HG02588 (cell line): ENCODE measurements at regions not wholly inside any gene's neighbourhood (a gene's known extent, or its start where the extent isn't known, plus 50 kb on each side); places are given as distances from the start of the nearest gene placed in this dataset.
A peak's percentile ranks its signal among the peaks of the same experiment; 100 is the strongest.

ENCODE experiments used
- ATAC-seq: cut with Tn5 transposase; IDR thresholded peaks from one replicate; pipeline ENCODE4 v1.9.1; 2021; ENCODE audit warnings: mild to moderate bottlenecking, moderate library complexity; ENCODE audit not compliant: unreplicated experiment

DNA sequence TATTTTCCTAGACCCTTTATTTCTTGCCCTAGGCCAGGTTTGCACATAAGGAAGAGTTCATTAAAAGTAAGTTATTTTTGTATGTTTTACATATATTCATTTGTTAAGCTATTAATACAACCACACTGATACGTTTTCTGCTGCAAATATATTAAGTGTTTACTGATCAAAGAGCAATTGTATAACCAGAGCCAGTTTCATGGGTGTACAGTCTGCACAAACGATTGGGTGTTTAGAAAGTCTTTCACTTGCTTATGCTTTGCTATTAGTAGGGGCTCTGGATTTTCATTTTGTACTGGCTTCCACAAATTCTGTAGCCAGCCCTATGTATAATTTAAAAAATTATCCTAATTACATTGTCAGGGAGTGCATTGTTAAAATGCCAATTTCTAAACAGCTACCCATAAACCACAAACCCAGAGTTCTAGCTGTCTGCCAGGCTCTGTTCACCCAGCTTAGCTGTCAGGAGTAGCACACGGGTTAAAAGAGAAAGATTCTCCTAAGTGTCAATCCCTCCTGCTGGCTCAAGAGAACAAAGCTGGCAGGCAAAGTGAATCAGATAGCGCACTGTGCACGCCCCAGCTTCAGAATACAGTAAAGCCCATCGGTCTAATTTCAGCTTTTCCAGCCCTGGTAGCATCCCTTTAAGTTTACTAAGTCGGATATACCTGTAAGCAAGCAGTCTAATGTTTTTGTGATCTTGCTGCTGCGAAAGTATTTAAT is 151.0 kb upstream of the LMO3 start:
- ATAC-seq: no peak

DNA sequence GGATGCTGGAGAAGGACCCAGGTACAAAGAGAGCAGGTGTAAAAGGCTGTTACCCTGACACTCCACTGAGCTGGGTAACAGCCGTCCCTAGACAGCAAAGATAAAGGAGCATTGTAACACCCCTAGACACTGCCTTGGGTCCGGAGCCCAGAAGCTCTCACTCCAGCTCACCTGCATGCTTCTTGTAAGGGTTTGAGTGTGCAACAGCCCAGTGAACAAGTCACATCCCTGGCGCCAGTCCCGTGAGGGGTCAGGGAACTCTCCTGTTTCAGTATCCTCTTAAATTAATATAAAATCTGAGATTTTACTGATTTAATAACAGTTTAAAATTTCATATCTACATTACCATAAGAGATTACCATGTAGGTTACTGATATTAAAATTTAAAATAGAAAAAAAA is 124.8 kb upstream of the LMO3 start:
- ATAC-seq: no peak

DNA sequence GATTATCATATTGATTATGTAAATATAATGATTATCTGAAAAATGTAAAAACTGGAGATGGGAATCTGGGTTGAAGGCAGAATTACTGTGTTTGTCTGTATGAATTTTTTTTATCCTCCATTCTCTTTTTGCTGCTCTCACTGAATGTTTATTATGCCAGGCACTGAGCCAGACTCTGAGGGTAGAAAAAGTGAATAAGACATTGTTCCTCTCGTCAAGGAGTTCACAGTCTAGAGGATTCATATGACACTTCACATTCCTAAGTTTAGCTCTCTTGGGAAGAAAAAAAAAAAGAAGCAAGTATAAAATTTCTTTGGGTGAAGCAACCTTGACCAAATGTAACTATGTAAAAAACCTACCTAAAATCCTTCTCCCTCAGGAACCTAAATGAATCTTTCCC is 120.9 kb upstream of the LMO3 start:
- no peak for ATAC-seq

DNA sequence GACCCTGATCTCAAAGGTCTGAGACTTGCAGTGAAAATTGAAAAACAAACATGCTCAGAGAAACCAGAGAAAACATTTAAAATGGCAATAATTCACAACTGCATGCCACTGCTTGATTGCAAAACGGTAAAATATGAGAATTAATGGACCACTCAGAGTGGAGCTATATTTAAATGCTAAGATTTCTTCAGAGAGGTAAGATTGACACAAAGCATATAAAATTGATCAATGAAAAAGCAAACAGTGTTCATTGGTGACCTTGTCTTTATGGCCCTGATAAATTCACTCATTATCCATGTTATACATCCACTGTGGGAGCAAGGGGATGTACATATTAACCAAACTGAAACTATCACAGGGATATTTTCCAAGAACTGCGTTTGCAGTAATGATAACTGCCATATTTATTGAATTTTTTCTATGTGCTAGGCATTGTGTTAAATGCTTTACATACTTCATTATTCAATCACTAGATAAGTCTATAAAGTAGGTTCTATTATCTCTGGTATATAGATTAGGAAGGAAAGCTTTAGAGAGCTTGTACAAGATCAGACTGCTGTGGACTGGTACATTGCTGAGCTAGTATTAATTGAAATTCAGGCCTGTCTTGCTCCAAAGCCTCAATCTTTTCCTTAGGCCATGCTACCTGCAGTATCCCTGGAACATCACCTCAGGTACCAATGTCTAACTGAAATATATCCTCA is 113.9 kb upstream of the LMO3 start:
- no peak for ATAC-seq

DNA sequence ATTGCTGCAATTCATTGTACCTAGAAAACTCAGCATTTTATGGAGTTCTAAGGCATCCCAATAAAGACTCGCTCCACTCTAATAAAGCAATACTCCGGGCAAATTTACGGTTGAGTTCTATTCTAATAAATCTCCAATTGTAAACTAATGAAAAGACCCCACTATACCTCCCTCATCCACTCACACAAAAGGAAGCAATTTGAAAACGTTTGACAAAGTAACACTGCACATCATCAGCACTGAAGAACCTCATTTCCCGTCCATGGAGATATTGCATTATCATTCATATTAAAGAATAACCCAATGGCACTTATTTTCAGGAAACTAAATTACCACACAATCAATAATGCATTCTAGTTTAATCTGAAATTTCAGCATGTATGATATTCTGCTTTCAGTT is 111.0 kb upstream of the LMO3 start:
- no peak for ATAC-seq

DNA sequence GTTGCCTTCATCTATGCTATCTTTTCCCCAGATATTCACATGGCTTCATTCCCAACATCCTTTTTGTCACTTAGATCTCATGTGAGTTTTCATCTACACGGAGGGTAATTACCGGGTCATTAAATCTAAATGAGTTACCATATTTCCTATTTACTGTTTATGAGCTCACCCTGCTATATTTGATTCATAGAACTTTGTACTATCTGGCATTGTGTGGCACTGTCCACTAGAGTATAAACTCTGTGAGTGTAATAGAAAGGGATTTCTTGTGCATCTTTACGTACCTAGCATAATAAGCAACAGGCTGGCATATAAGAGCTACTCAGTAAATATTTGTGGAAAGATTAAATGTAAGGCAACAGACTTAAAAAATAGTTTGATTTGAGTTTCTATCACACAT is 86.1 kb upstream of the LMO3 start:
- no peak for ATAC-seq

DNA sequence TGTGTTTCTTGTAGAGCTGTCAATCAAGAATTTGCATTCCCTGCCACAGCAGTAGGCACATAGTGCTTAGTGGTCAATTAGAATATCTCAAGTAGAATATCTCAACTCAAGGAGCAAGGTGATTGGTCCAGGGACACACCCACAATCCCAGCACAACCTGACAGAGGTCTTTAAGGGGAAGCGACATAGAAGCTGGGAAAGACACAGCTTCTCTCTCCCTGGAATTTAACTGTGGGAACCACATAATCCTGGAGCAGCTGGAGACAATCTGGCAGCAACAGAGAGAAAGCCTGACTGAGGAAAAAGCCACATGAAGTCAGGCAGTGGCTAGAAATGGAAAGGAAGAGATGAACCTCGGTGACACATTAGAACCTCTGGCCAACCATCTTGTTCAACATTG is 85.7 kb upstream of the LMO3 start:
- no peak for ATAC-seq

DNA sequence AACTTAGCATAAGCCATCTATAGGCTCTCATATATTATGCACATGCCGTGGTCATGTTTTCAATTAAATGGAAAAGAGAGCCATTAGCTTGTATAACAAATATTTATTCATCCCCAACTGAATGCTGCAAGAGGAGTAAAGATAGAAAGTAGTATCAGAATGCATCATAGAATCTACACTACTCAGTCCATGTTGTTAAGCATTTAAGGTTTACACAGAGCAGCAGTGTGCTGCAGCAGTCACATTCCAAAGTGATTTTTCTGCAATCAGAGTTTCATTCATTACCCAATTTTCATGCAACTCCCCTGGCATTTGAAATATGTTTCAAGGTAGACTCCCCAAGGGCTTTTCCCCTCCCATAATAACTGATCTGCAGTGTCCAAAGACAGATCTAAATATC is 82.2 kb upstream of the LMO3 start:
- no peak for ATAC-seq

DNA sequence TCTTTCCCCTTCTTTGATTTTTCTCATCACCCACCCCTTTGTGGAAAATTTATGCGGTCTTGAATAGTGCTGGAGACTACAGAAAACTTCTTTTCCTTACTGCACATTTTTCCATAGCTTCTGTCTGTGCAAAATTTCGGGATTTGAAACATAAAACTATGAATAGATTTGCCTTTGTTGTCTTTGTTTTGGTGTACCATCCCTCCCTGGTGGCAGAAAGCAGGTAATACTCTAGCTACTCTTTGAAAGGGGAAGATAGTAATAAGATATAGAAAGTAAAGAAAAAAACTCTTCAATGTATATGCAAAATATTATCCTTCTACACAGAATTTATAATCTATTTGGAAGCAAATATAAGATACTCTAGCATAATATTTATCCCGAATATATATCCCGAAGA is 79.1 kb upstream of the LMO3 start:
- no peak for ATAC-seq

DNA sequence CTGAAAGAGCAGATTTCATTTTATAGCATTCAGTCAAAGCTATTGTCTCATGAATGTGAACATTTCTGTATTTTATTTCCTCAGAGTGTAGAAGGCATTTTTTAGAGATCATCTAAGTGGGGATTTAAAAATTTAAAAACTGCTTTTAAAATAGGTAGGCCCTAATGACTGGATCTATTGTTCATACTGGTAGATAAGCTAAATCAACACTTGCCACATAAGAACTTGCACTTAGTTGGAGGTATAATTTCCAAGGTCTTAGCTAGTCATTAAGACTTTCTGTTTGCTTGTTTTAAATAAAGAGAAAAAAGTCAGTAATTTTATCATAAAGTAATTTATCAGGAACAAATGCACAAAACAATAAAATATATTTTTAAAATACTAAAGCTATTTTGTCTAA is 75.2 kb upstream of the LMO3 start:
- no peak for ATAC-seq

DNA sequence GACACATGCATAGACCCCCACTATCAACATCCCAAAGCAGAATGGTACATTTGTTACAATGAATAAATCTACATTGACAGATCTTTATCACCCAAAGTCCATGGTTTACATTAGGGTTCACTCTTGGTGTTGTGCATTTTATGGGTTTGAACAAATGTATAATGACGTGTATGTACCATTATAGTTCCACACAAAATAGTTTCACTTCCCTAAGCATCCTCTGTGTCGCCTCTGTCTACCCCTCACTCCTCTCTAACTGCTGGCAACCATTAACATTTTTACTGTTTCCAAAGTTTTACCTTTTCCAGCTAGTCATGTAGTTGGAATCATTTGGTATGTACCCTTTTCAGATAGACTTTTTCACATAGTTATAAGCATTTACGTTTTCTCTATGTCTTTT is 69.5 kb upstream of the LMO3 start:
- no peak for ATAC-seq

DNA sequence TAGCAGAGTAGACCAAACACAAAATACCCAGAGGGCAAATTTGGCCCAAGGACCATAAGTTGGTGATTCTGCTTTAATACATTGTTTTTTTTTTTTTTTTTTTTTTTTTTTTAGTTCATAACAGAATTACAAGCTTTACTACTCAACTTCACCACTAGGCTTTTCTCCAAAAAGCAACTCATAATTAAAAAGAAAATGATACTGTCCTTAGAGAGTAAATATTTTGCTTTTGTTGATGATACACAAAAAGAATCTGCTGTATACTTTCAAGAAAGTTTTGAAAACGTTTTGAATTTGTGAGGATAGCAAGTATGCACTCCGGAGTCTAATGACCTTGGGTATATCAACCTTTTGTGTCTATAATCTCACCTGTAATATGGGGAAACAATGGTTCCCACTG is 68.9 kb upstream of the LMO3 start:
- no peak for ATAC-seq

DNA sequence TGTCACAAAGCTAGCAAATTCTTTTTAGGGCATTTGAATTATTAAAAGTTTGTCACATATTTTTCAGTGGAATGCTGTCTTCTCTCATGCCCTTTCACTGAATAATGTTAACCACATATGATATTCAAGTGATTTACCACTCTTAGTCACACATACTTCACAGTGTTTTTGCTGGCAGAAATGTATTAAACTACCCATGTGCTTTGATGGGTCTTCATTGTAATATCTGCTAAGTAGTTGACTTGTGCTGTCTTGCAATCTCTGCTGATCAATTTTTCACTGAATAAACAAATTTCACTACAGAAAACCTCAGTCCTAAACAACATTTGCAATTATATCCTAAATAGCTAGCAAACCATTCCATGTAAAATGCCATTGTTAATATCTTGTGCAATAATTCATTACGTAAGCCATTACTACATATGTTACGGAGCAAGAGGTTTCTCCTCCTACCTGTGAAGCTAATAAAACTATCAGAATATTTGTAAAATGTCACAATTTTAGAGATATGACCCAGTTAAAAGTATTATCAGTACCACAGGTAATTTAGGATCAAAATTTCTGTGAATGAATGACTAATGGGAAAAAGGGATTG is 64.6 kb upstream of the LMO3 start:
- ATAC-seq: no peak

DNA sequence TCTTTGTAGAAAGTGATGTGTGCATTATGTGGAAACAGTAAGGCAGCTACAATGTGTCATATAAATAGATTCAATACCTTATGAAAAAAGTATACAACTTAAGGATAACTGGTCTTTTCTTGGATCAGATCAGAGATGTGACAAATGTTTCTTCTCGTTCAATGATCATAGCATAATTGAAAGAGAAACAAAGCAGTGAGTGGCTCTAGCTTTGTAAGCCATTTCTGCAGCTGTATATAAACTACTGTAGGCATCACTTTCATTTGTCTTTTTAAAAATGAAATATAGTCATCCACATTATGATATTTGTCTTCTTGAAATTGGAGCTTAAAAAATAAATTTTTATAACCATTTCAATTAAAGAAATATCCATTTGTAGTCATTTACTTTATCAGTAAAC is 63.8 kb upstream of the LMO3 start:
- peak; percentile 55 for ATAC-seq

DNA sequence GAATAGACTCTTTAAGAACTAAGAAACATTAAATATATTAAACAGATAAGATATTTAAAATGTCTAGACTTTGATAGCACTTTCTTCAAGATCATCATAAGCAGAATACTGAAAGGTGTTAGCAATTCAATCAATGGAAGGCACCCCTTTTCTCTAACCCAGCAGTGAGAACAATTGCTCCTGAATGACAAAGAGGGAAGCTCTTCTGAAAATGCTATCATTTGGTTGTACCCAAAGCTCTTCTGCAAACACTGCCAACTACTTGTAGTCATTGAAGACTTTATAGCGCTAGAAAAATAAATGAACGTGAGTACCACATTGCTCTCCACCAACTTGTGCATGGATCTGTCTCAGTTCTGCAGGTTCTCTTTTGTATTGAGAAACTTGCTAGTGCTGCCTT is 62.2 kb upstream of the LMO3 start:
- ATAC-seq: no peak

DNA sequence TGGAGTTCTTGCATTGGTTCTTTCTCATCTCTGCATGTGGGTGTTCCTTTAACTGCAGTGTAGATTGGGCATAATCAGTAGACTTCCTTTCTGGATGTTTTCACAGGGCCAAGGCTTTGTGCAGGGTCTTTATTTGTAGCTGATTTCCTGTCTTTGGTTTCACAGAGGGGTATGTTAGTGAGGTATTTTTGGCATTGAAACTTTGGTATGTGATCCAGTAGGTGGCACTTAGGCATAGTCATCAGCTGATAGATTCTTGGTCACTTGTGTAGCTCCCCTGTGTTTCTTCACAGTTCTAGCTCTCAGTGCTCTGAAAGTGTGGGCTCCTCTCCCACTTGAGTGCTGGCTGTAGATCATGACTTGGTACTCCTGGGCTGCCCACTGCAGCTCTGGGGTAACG is 52.7 kb upstream of the LMO3 start:
- no peak for ATAC-seq
